GM12873 (cell line): ENCODE measurements at regions not wholly inside any gene's neighbourhood (a gene's known extent, or its start where the extent isn't known, plus 50 kb on each side); places are given as distances from the start of the nearest gene placed in this dataset.

Experiments used
- CTCF ChIP-seq: IDR thresholded peaks from 2 replicates; pipeline ENCODE4 v1.5.1; 2012; ENCODE audit warnings: low read depth, mild to moderate bottlenecking, moderate library complexity, low read length, control low read depth; ENCODE audit not compliant: insufficient read depth; ENCODE audit errors: missing control alignments

GRCh38 chr10:69710008-69710888, 80.2 kb downstream of the FAM241B start:
- TF ChIP-seq CTCF = no peak

- TF ChIP-seq CTCF = no peak
Measured at GRCh38 chr10:69712342-69712741, 82.3 kb downstream of the FAM241B start.

GRCh38 chr10:69714572-69714971, 84.5 kb downstream of the FAM241B start:
- no peak for TF ChIP-seq CTCF

GRCh38 chr10:69715156-69715898, 85.3 kb downstream of the FAM241B start:
- TF ChIP-seq CTCF = no peak

- TF ChIP-seq CTCF = no peak
Measured at GRCh38 chr10:69715899-69716606, 85.7 kb upstream of the COL13A1 start.

- peak; percentile 80 for TF ChIP-seq CTCF
Measured at GRCh38 chr10:69716711-69717560, 84.8 kb upstream of the COL13A1 start.
